SK-N-DZ (cell line): ENCODE measurements at regions not wholly inside any gene's neighbourhood (a gene's known extent, or its start where the extent isn't known, plus 50 kb on each side); places are given as distances from the start of the nearest gene placed in this dataset.

Experiments
- DNase-seq: peaks from one replicate; pipeline ENCODE4 v3.0.0-alpha.2; 2015; ENCODE audit warnings: low spot score

DNA sequence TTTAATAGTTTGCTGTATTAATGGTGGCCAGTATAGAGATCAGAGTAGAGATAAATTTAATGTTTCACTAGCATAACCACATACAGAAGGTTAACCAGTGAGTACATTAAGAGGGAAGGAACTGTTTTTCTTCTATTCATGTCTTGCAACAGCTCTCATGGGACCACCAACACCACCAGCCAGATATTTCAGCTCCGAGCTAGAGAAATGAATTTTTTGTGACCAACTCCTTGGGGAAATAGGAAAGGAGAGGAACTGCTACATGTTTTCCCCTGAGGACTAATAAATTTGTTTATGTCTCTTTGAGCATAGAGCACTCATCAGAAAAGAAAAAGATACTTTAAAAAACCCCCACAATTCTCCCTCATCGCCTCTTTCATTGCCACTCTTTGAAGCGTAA, 247.5 kb downstream of the MBNL1 start:
- DNase-seq = no peak

DNA sequence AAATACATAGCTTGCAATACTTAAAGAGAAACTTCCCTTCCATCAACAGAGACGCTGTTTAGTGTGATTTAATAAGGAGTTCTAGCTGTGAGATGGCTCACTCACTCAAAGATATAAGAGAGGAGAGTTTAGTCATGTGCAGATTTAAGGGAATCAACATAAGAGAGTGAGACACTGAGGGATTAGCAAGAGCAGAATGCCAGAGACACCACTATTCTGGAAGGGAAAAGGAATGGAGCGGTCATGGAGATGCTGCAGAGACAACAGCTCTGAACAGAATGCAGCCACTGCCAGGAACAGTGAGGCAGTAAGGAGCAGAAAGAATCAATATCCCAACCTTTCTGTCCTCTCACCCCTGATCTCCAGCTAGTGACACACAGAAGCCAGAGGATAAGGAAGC, 248.8 kb downstream of the MBNL1 start:
- no peak for DNase-seq

DNA sequence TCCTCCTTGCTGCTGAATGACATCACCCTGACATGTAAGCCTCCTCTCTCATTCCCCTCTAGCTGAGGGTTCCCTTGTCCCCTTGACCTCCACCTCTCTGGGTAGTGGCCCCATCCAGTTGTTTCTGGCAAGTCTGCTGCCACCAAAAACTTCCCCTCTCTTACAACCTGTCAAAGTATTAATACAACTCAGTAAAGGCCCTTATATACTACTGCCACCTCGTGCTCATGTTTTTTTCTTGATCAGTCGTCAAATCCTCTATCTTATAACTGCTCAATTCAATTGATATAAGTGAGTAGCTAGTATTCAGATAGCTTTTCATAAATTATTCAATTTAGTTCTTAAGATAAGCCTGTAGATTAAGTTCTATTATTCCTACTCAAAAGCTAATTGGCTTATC, 249.6 kb downstream of the MBNL1 start:
- DNase-seq = no peak

DNA sequence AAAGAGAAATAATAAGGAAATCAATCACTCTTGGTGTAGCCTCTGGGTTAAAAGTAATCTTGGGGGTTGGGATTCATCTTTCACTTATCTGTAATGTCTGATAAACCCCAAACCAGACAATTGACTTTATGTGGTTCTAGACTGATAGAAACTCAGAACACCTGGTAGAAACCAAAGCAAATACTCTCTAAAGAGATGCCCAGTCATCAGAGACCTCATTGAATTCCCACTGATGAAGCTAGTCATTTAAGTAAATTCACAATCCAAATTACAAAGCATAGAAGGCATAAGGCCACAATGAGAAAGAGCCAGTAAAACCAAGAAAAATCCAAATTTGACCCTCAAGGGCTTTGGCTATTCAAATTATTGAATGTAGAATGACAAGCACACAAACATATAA, 250.6 kb downstream of the MBNL1 start:
- no peak for DNase-seq

DNA sequence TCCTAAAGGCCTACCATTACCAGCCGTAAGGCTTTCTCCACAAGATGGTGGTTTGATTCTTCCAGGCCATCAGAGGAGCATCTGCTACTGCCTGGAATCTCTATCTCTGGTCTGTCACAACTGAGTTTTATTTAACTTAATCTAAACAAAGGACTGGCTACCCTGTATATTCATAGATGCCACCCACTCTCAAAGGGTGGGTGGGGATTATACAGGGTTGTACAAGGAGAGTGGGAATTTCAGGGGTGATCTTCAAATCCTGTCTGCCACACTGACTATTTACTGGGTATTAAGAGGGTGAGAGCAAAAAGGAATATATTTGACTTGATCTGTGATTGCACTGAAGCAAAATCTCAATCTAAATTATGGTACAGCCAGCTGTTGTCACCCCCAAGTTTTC, 253.3 kb downstream of the MBNL1 start:
- DNase-seq = no peak

DNA sequence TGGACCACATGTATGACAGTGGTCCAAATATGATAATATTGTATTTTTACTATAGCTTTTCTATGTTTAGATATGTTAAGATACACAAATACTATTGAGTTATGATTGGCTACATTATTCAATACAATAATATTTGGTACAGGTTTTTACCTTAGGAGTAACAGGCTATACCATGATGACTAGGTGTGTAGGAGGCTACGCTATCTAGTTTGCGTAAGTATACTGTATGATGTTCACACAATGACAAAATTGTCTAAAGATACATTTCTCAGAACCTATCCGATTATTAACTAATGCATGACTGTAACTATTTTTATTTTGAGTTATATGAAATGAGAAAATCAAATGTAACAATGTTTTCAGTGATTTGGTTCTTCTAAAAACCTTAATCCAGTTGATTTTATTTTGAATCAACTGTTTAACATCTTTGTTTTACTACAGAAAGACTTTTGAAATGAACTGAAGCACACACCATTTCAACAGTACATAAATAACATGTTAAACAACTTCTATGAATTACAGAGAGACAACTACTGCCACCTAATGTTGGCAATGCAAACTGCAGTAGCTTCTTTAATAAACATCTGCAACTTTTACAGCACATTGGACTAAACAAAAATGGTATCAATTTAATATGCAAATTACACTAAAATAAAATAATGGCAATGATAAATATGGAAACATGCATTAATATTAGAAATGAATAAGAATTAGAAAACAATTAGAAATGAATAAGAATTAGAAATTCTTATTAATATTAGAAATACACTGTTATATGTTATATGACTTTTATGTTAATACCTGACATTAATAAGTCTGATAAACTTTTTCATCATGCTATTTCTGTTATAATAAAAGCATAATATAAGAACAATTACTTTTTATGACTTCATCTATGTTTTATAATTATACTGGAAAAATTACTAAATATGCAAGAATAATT, 255.7 kb downstream of the MBNL1 start:
- peak; percentile 57 for DNase-seq

DNA sequence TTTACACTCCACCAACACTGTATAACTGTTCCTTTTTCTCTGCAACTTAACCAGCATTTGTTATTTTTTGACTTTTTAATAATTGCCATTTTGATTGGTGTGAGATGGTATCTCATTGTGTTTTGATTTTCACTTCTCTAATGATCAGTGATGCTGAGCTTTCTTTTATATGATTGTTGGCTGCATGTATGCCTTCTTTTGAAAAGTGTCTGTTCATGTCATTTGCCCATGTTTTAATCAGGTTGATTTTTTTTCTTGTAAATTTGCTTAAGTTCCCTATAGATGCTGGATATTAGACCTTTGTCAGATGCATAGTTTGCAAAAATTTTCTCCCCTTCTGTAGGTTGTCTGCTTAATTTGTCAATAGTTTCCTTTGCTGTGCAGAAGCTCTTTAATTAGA, 263.0 kb downstream of the MBNL1 start:
- DNase-seq = no peak

DNA sequence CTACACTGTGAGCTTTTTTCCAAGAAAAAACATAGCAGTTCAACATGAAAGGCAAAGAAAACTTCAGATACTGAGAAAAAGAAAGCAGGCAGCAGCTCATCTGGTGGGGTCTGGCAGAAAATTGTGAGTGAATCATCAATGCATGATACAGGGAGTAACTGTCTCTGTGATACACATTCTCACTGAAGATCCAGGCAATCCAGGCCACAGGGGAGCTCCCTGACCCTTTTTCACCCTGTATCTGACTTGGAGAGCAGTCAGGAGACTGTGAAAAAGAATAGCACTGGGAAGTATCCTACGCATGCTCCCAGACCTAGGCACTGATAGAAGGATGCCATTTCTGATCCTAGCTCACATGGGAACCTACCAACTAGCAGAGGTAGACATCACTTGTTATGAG, 269.8 kb downstream of the MBNL1 start:
- no peak for DNase-seq

DNA sequence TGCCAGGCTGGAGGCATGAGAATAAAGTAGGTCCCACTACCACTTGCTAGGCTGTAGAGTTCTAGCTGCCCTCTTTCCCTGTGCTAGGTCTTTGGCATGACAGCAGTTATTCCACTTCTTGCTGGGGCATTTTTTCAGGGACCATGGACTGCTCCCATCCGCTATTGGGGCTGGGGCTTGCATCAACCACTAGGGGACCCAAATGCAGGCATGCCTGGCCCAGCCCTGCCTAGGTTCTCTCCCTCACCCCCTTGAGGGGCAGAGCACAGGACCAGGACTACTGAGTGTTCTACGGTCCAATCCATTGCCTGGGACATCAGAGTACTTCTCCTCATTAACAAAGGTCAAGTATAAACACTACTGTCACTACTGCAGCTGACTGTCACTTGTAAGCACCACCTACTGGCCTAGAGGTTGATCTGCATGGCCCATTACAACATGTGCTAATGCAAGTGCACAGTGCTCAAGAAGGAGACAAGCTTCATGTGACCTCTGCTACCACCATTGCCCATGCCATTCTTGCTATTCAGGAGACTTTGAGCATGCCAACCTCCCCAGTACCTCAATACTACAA, 270.5 kb downstream of the MBNL1 start:
- DNase-seq = no peak

DNA sequence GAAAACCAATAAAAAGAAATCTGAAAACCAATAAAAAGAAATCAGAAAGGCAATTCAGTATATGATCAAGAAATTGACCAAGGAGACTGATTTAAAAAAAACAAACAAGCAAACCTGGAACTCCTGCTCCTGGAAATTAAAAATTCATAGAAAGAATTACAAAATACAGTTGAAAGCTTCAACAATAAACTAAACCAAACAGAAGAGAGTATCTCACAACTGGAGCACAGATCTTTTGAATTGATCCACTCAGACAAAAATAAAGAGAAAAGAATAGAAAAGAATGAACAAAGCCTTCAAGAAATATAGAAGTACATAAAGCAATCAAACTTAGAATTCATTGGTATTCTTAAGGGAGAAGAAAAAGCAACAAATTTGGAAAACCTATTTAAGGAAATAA, 271.4 kb downstream of the MBNL1 start:
- DNase-seq = no peak

DNA sequence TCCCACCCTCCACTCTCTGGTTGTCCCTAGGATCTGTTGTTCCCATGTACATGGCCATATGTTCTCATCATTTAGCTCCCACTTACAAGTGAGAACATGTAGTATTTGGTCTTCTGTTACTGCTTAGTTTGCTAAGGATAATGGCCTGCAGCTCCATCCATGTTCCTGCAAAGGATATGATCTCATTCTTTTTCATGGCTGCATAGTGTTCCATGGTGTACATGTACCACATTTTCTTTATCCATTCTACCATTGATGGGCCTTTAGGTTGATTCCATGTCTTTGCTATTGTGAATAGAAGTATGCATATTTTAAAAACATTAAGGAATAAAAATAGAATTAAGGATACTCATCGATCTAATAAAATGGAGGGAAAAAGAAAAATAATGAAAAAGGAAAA, 278.4 kb downstream of the MBNL1 start:
- no peak for DNase-seq

DNA sequence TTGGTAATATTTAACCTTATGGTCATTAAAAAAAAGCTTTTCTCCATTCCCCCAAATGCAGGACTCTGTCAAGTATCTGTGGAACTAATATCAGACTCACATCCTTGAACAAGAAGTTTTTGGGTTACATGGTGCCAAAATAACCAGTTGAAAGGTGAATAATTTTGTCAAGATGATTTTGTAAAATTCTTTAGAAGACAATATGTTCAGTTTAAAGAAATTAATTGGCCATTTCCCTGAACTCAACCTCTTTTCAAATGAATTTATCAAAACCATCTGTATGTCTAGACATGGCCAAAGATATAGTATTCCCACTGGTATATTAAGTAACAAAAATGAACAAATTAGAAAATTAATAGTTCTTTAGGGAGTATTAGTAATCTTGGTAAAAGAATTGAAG, 280.5 kb downstream of the MBNL1 start:
- DNase-seq = no peak

DNA sequence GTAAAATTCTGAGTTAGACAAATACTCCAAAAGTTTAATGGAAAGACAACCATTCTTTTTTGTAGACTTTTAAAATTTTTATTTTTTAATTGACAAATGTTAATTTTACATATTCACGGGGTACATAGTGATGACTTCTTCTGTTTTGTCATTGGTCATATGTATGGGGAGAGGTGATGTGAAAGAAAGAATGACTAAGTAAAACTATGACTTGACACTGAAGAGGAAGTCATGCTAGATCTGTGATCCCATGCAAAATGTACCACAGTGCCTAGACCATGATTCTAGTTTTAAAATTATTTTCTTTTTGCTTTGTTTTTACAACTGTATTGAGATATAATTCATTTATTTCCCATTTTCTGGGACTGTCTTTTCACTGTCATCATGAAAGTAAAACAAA, 281.6 kb downstream of the MBNL1 start:
- no peak for DNase-seq

DNA sequence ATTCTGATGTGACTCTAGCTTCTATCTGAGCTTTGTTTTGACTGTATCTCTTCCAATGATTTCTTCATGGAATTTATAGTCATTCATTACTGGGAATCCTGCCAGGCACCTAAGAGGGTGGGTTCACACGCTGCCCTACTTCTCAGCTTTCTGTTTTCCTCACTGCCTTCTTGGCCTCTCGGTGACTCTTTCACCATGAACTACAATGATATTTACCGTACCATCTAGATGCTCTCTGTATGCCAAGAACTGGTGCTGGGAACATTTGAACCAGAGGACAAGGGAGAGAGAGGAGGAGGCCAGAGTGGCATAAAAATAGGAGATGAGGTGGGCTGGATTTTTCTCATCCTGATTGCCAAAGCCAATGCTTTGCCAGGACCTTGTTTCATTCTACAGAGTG, 280.0 kb upstream of the P2RY1 start:
- DNase-seq = no peak

DNA sequence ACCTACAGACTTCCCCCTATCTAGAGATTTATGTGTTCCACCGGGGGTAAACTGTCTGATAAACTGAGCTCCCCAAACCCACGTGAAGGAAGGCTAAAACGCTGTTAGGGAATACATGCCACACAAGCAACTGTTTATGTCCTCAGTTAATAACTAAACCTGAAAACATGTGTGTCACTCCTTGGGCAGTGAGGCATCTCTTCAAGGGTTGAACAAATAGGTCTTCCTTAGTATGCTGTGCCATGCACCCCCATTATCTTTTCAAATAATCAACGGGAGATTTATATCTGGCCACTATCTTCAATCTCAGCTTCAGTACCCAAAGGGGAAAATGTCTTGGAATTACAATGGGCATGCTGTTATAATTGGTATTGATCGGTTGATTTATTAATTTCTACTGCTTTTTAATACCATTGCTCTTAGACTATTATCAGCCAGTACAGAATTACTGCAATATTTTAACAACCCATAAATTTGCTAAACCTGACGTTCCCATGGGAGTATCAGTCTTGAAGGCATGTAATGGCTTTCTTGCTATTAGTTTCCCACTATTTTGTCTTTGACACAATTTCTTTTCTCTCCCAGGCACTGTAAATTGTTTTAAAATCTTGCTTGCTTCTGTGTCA, 279.2 kb upstream of the P2RY1 start:
- no peak for DNase-seq

DNA sequence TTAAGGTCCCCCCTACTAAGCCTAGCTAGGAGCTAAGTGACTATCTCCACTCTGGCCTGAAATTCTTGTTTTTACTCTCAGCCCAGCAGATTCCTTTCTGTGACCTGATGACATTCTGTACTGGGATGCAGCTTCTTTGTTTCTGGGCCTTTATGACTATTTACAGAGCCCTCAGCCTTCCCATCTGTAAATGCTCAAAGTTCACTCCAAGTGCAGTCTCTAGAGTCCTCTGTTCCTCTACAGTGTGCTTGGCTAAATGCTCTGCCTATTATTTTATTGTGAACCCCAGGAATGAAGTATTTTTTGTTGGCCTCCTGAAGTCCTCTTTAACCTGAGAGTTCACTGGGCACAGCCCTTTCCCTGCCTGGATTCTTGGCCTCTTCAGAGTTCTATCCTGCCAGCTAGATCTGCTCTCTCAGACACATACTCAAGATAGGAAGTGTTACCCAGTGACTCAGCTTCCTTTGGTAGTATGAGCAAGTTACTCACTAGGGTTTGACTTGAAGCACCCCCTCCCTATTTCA, 278.1 kb upstream of the P2RY1 start:
- DNase-seq = no peak

DNA sequence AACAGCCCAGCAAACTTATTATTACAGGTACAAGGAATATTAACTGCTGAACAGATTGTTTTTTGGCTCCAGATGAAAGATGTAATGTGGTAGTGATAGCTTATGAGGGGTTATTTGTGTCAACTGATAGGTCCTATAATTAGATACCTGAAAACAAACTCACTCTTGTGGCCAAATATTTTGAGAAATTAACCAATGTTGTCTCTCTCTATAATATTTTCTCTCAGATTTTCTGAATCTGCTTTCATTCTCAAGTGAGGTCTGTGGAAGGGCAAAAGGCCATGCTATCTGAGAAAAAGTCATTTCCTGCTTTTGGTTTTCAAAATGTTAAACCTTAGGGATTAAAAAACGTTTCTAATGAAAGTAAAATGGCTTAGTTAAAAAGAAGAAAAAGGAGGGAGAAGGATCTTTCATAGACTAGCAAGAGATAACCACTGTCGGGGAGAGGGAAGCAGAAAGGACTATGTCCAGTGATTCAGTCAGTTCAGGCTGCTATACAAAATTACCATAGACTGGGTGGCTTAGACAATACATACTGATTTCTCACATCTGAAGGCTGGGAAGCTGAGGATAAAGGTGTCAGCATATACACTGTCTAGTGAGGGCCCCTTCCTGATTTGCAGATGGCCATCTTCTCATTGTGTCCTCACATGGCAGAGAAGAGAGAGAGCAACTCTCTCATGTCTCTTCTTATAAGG, 277.5 kb upstream of the P2RY1 start:
- DNase-seq = no peak

DNA sequence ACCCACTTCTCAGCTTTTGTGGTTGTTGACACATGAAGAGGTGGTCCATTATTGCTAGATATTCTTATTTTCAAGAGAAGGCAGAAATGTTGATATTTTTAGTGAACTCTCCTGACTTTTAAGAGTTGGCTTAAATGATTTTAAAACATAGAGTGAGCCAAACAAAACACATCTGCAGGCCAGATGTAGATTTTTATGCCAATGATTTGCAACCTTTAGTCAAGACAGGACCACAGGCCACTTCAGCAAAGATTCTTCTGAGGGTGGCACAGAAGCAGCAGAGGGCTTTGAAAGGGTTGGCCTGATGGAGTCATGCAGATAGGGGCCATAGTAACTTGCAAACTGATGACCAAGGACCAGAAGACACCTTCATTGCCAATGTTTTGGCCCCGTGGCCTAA, 276.5 kb upstream of the P2RY1 start:
- no peak for DNase-seq

DNA sequence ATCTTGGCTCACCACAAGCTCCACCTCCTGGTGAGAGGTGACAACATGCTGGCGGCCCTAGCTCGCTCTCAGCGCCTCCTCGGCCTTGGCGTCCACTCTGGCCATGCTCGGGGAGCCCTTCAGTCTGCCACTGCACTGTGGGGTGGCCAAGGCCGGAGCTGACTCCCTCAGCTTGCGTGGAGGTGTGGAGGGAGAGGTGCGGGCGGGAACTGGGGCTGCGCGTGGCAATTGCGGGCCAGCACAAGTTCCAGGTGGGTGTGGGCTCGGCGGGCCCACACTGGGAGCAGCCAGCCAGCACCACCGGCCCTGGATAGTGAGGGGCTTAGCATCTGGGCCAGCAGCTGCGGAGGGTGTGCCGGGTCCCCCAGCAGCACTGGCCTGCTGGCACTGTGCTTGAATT, 275.7 kb upstream of the P2RY1 start:
- no peak for DNase-seq

DNA sequence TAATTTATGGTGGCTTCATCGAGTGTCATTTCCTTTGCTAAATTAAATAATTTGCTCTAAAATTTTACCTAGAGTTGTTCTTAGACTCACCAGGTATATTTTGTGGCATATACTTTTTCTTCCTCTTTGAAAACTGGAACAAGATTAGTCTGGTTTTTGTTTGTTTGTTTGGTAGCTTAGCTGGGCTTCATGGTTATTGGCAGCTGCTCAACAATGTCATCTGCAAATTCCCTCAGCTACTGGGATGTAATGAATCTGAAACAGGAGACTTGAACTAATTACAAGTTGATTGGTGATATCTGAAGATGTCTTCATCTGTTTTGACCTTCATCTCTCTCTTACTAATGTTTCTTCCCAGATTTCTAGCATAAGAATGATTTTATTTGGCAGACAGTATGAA, 270.5 kb upstream of the P2RY1 start:
- DNase-seq = no peak

DNA sequence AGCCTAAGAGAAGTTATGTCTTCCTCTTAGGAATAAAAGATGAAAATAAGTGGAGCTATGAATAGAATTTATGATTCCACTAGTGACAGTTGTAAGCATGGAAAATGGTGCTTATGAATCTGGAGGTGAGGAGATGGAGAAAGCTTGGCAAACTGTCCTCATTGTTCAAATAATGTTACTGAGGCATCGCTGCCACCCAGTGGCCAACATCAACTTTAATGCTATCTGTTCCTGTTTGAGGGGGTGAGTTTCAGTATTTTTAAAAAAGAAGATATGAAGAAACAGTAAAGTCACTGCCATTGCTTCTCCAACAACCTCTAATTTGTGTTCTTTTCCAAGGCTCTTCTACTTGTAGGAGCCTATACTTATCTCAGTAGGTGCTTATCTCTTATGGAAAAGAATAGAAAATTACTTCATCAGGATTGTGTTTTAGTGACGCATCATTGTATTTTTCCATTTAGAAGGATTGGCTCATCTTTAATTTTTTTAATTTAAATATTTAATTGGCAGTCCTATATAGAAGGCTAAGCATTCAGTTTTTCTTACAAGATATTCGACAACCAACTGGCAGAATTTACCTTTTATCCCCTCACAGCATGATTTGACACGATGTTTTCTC, 260.4 kb upstream of the P2RY1 start:
- DNase-seq = peak; percentile 20

DNA sequence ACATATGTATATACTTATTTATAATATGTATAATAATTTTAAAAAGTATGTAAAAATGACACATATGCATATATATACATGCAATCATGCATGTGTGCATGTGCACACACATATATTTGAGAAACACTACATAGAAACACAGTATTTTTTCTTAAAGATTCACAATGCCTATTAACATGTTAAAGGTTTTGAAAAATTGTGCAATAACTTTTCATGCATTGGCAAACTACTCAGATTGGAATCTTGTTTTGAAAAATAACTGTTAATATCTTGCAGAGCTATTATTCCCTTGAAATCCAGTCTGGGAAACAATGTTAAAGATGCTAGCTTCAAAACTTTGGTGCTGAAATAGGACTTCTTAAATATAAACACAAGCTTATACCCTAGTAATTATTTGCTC, 256.2 kb upstream of the P2RY1 start:
- DNase-seq = no peak
